ENCODE measurements at regions not wholly inside any gene's neighbourhood (a gene's known extent, or its start where the extent isn't known, plus 50 kb on each side); places are given as distances from the start of the nearest gene placed in this dataset.

- no peak for DNase-seq
These were observed 116.2 kb downstream of the NSUN3 start for GRCh38 chr3:94179059-94179458.

GRCh38 chr3:94183551-94183950 is 120.7 kb downstream of the NSUN3 start:
- DNase-seq, result no peak

- no peak for DNase-seq
These were observed 121.9 kb downstream of the NSUN3 start for GRCh38 chr3:94184781-94185180.

- DNase-seq, result no peak
These were observed 122.9 kb downstream of the NSUN3 start for GRCh38 chr3:94185753-94186152.

- no peak for DNase-seq
These were observed 124.8 kb downstream of the NSUN3 start for GRCh38 chr3:94187697-94188096.

GRCh38 chr3:94195381-94195780 is 132.5 kb downstream of the NSUN3 start:
- DNase-seq, result no peak

- no peak for DNase-seq
These were observed 143.4 kb downstream of the NSUN3 start for GRCh38 chr3:94206291-94206690.

- DNase-seq, result no peak
These were observed 147.4 kb downstream of the NSUN3 start for GRCh38 chr3:94210256-94210655.

GRCh38 chr3:94217406-94217805 is 154.5 kb downstream of the NSUN3 start:
- DNase-seq, result no peak

- no peak for DNase-seq
These were observed 157.6 kb downstream of the NSUN3 start for GRCh38 chr3:94220426-94220825.

- no peak for DNase-seq
These were observed 159.0 kb downstream of the NSUN3 start for GRCh38 chr3:94221829-94222228.

- no peak for DNase-seq
These were observed 162.4 kb downstream of the NSUN3 start for GRCh38 chr3:94225148-94225865.

GRCh38 chr3:94226078-94226477 is 163.2 kb downstream of the NSUN3 start:
- DNase-seq, result no peak

GRCh38 chr3:94232921-94233320 is 170.1 kb downstream of the NSUN3 start:
- DNase-seq, result no peak

- DNase-seq, result no peak
These were observed 171.4 kb downstream of the NSUN3 start for GRCh38 chr3:94234177-94234788.

- DNase-seq, result no peak
These were observed 179.1 kb downstream of the NSUN3 start for GRCh38 chr3:94241986-94242385.

- no peak for DNase-seq
These were observed 183.3 kb downstream of the NSUN3 start for GRCh38 chr3:94246171-94246570.

GRCh38 chr3:94248042-94248441 is 185.2 kb downstream of the NSUN3 start:
- DNase-seq, result no peak

GRCh38 chr3:94249491-94250079 is 186.7 kb downstream of the NSUN3 start:
- DNase-seq, result peak; percentile 43

GRCh38 chr3:94251566-94251965 is 188.7 kb downstream of the NSUN3 start:
- no peak for DNase-seq

GRCh38 chr3:94252316-94252715 is 189.5 kb downstream of the NSUN3 start:
- DNase-seq, result no peak

- no peak for DNase-seq
These were observed 194.3 kb downstream of the NSUN3 start for GRCh38 chr3:94256888-94257813.

- DNase-seq, result no peak
These were observed 196.0 kb downstream of the NSUN3 start for GRCh38 chr3:94258851-94259250.

Data from NCI-H1694 (cell line).